HFF-Myc (cell line): ENCODE measurements at regions not wholly inside any gene's neighbourhood (a gene's known extent, or its start where the extent isn't known, plus 50 kb on each side); places are given as distances from the start of the nearest gene placed in this dataset.

ENCODE experiments used
- DNase-seq: peaks from one replicate; pipeline ENCODE4 v3.0.0-alpha.2; 2011; ENCODE audit warnings: low read depth; ENCODE audit errors: extremely low read depth
- H3K4me3 ChIP-seq: replicated peaks from 2 replicates; pipeline ENCODE4 v1.5.1; 2011; ENCODE audit warnings: low read depth, mild to moderate bottlenecking, control low read depth, low read length
- TF ChIP-seq, protein P1 (sequence below): IDR thresholded peaks from 2 replicates; pipeline ENCODE4 v1.5.1; 2012; ENCODE audit warnings: mild to moderate bottlenecking, low read depth, low read length, control low read depth; ENCODE audit errors: missing control alignments

DNA sequence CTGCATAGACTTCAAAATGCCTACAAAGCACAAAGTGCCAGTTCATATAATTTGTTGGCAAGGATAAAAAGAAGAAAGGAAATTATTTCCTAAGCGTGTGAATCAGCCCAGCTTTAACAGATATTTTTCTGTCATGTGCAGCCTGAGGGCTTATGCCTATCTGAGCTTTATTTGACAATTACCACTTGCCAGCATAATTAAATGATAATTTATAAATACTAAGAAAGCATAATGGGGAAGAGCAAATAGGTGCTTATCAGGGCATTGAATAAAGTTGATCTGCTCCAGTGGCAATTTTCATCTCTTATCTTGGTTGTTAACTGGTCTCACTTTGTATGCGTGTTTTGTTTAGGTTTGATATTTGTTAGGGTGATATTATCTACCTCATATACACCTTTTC is 313.4 kb upstream of the DNAJC19 start:
- H3K4me3 ChIP-seq: no peak overlapping the region
- no peak for DNase-seq
- TF ChIP-seq, protein P1, sequence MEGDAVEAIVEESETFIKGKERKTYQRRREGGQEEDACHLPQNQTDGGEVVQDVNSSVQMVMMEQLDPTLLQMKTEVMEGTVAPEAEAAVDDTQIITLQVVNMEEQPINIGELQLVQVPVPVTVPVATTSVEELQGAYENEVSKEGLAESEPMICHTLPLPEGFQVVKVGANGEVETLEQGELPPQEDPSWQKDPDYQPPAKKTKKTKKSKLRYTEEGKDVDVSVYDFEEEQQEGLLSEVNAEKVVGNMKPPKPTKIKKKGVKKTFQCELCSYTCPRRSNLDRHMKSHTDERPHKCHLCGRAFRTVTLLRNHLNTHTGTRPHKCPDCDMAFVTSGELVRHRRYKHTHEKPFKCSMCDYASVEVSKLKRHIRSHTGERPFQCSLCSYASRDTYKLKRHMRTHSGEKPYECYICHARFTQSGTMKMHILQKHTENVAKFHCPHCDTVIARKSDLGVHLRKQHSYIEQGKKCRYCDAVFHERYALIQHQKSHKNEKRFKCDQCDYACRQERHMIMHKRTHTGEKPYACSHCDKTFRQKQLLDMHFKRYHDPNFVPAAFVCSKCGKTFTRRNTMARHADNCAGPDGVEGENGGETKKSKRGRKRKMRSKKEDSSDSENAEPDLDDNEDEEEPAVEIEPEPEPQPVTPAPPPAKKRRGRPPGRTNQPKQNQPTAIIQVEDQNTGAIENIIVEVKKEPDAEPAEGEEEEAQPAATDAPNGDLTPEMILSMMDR: no peak

DNA sequence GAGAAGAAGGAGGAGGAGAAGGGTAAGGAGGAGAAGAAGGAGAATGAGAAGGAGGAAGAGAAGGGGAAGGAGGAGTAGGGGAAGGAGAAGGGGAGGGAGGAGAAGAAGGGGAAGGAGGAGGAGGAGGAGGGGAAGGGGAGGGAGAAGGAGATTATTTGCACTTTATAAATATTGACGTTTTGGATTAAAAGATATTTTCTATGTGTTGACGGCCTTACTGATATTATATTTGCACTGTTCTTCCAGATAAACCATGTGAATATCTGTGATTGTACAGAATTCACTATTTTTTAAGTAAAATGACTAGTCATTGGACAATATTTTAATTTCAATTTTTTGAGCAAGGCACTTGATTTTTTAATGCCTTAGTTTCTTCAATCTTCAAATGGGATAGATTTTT is 310.5 kb upstream of the DNAJC19 start:
- TF ChIP-seq, protein P1: no peak
- DNase-seq: no peak
- no peak overlapping the region for H3K4me3 ChIP-seq

DNA sequence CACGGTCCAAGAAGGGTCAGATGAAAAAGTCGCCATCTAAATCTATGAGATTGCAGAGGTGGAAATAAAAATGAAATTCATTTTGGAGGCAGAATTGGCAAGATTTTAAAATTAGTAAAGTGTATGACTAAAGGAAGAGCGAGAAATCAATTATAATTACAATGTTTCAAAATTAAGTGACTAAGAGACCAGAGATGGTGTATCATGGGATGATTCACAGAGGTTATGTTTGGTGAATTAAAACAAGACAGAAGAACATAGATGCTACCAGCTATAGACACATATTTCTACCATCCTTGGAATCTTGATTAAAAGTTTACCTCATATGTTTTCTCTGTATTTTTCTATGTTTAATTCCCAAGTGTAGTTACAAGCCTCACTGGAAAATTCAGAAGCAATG is 308.9 kb upstream of the DNAJC19 start:
- no peak for DNase-seq
- TF ChIP-seq, protein P1: no peak
- no peak overlapping the region for H3K4me3 ChIP-seq

DNA sequence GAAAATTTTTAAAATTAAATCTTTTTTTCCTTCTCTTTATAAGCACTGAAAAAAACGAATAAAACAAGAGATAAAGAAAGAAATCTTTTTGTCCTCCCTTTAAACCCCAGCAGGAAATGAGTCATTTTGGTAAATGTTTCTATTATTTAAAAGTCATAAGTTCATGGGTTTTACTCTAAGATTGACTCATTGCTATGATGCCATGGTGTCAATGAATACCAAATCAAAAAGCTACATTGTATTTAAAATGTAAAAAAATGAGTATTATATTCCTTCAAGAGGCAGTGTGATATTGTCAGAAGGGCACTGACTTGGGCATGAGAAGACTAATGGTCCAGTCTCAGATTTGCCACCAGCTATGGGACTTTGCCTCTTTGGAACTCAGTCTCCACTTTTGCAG is 303.4 kb upstream of the DNAJC19 start:
- TF ChIP-seq, protein P1: no peak
- no peak for DNase-seq
- no peak overlapping the region for H3K4me3 ChIP-seq

DNA sequence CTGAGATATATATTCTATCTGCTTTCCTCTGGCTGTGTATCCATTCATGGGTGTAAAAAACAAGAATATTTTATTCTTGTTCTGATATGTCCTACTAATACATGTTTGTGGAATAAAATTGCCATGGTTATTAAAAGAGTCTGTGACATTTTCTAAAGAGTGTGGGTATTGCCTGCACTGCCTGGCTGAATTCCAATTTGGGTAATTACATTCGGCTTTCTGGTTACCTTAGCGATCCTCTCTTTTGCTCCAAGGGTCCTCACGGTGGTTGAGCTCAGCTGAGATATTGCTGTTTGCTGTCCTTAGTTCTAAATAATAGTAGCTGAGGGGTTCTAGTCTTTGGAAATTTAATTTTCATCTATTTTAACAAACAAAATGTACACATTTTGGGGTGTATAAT is 301.4 kb upstream of the DNAJC19 start:
- TF ChIP-seq, protein P1: no peak

DNA sequence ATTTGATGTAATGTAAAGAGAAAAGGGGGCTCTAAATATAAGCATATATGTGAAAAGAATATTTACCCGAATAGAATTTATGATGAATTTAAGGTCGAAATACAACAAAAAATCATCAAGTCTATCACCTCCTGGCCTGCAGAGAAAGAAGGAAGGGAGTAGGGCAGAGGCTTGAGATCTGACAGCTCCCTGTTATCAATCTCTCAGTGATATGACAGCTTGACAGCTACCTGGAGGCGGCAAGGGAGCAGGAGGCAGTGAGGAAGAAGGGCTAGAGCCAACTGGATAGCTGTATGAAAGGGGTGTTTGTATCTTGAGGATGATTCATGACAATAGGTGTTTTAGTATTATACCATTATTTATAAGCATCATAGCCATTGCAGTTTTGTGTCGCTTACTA is 299.8 kb upstream of the DNAJC19 start:
- H3K4me3 ChIP-seq: no peak overlapping the region
- TF ChIP-seq, protein P1: no peak
- DNase-seq: no peak

More for the DNA sequence above, 301.4 kb upstream of the DNAJC19 start:
- DNase-seq: no peak
- no peak overlapping the region for H3K4me3 ChIP-seq

DNA sequence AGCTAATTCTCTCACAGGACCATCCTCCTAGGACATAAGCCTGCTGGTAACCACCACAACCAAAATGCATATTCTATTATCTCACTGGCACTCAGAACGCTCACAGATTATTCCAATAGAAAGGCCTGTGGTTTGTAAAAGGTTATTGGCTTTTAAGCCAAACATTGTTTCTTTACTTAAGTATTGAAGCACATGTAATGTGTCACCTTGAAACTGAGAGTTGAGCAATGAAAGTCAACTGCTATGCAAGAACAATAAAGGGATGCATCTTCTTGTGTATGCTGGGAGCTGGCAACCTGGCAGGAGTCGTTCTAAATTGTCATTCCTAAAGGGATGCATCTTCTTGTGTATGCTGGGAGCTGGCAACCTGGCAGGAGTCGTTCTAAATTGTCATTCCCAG is 298.6 kb upstream of the DNAJC19 start:
- DNase-seq: no peak
- H3K4me3 ChIP-seq: no peak overlapping the region
- TF ChIP-seq, protein P1: no peak
